WTC11 (cell line): ENCODE measurements at regions not wholly inside any gene's neighbourhood (a gene's known extent, or its start where the extent isn't known, plus 50 kb on each side); places are given as distances from the start of the nearest gene placed in this dataset.

Source experiments
- CREB1 ChIP-seq: sonication (generic); formaldehyde crosslinking; IDR thresholded peaks from 2 replicates; pipeline ENCODE4 v1.8.0; 2023; ENCODE audit warnings: mild to moderate bottlenecking, missing genetic modification reagents
- ETV6 ChIP-seq: sonication (generic); formaldehyde crosslinking; IDR thresholded peaks from 2 replicates; pipeline ENCODE4 v1.8.1; 2022; ENCODE audit warnings: mild to moderate bottlenecking, missing genetic modification reagents
- MXD4 ChIP-seq: fragments of 250-450 bp; sonication (Bioruptor Pico); IDR thresholded peaks from 2 replicates; pipeline ENCODE4 v1.8.0; 2021; ENCODE audit warnings: mild to moderate bottlenecking, moderate library complexity, borderline replicate concordance
- ZNF416 ChIP-seq: fragments of 250-450 bp; sonication (Bioruptor Pico); IDR thresholded peaks from 2 replicates; pipeline ENCODE4 v1.9.0; 2021; ENCODE audit warnings: mild to moderate bottlenecking, inconsistent platforms
- TF ChIP-seq, protein P1 (sequence below): sonication (generic); formaldehyde crosslinking; IDR thresholded peaks from 2 replicates; pipeline ENCODE4 v1.8.1; 2022; ENCODE audit warnings: low read depth, mild to moderate bottlenecking, moderate library complexity, missing genetic modification reagents, borderline replicate concordance
- TF ChIP-seq, protein P2 (sequence below): sonication (generic); formaldehyde crosslinking; IDR thresholded peaks from 2 replicates; pipeline ENCODE4 v1.8.1; 2023; ENCODE audit warnings: mild to moderate bottlenecking, missing genetic modification reagents
- TF ChIP-seq, protein P3 (sequence below): sonication (generic); formaldehyde crosslinking; IDR thresholded peaks from 2 replicates; pipeline ENCODE4 v1.8.1; 2023; ENCODE audit warnings: mild to moderate bottlenecking, moderate library complexity, missing genetic modification reagents
- TF ChIP-seq, protein P4 (sequence below): fragments of 200-600 bp; IDR thresholded peaks from 2 replicates; pipeline ENCODE4 v1.8.0; 2022; ENCODE audit warnings: antibody characterized with exemption

DNA sequence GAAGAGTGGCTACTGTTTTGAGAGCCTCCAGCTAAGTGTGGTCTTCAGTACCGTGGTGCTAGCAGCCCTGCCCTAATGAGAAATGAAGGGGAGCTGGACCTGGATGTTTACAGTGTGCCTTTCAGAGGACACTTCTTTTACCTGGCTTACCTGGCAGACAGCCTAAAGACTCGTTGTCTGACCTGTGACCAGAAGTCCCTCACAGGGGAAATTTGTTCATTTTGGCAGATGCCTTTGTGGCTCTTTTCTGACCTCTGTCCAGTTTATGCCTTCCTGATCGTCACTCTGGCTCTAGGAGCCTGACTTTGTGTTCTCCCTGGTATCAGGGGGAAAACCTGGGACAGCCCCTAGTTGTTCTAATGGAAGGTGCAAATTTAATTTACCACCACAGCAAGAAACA, 475.1 kb downstream of the DMRTA1 start:
- TF ChIP-seq, protein P1, sequence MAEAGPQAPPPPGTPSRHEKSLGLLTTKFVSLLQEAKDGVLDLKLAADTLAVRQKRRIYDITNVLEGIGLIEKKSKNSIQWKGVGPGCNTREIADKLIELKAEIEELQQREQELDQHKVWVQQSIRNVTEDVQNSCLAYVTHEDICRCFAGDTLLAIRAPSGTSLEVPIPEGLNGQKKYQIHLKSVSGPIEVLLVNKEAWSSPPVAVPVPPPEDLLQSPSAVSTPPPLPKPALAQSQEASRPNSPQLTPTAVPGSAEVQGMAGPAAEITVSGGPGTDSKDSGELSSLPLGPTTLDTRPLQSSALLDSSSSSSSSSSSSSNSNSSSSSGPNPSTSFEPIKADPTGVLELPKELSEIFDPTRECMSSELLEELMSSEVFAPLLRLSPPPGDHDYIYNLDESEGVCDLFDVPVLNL (CRISPR knock-in tag): no peak
- TF ChIP-seq CREB1 (CRISPR knock-in tag) (no peak), MXD4 (no peak), ZNF416 (CRISPR knock-in tag) (no peak), ETV6 (CRISPR knock-in tag) (no peak)
- TF ChIP-seq, protein P2, sequence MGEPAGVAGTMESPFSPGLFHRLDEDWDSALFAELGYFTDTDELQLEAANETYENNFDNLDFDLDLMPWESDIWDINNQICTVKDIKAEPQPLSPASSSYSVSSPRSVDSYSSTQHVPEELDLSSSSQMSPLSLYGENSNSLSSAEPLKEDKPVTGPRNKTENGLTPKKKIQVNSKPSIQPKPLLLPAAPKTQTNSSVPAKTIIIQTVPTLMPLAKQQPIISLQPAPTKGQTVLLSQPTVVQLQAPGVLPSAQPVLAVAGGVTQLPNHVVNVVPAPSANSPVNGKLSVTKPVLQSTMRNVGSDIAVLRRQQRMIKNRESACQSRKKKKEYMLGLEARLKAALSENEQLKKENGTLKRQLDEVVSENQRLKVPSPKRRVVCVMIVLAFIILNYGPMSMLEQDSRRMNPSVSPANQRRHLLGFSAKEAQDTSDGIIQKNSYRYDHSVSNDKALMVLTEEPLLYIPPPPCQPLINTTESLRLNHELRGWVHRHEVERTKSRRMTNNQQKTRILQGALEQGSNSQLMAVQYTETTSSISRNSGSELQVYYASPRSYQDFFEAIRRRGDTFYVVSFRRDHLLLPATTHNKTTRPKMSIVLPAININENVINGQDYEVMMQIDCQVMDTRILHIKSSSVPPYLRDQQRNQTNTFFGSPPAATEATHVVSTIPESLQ: no peak
- TF ChIP-seq, protein P3, sequence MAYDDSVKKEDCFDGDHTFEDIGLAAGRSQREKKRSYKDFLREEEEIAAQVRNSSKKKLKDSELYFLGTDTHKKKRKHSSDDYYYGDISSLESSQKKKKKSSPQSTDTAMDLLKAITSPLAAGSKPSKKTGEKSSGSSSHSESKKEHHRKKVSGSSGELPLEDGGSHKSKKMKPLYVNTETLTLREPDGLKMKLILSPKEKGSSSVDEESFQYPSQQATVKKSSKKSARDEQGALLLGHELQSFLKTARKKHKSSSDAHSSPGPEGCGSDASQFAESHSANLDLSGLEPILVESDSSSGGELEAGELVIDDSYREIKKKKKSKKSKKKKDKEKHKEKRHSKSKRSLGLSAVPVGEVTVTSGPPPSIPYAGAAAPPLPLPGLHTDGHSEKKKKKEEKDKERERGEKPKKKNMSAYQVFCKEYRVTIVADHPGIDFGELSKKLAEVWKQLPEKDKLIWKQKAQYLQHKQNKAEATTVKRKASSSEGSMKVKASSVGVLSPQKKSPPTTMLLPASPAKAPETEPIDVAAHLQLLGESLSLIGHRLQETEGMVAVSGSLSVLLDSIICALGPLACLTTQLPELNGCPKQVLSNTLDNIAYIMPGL (CRISPR knock-in tag): no peak
- TF ChIP-seq, protein P4, sequence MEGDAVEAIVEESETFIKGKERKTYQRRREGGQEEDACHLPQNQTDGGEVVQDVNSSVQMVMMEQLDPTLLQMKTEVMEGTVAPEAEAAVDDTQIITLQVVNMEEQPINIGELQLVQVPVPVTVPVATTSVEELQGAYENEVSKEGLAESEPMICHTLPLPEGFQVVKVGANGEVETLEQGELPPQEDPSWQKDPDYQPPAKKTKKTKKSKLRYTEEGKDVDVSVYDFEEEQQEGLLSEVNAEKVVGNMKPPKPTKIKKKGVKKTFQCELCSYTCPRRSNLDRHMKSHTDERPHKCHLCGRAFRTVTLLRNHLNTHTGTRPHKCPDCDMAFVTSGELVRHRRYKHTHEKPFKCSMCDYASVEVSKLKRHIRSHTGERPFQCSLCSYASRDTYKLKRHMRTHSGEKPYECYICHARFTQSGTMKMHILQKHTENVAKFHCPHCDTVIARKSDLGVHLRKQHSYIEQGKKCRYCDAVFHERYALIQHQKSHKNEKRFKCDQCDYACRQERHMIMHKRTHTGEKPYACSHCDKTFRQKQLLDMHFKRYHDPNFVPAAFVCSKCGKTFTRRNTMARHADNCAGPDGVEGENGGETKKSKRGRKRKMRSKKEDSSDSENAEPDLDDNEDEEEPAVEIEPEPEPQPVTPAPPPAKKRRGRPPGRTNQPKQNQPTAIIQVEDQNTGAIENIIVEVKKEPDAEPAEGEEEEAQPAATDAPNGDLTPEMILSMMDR: no peak
